Tongue (tissue), 1 donor: ENCODE measurements at regions not wholly inside any gene's neighbourhood (a gene's known extent, or its start where the extent isn't known, plus 50 kb on each side); places are given as distances from the start of the nearest gene placed in this dataset.
"Not testable (repeated sequence)": the region's sequence is repeated elsewhere in the genome, so short reads cannot be mapped to it uniquely, and the experiment has no call there.

ENCODE experiments used
- DNase-seq: peaks from one replicate; pipeline ENCODE4 v3.0.0-alpha.2; 2015

- DNase-seq, result no peak
Observed at GRCh38 chr17:33947762-33948161, 307.3 kb upstream of the CCL2 start.

GRCh38 chr17:33948309-33948708 lies 306.8 kb upstream of the CCL2 start:
- no peak for DNase-seq

GRCh38 chr17:33949100-33949499 lies 306.0 kb upstream of the CCL2 start:
- no peak for DNase-seq

- DNase-seq, result no peak
Observed at GRCh38 chr17:33950061-33950460, 305.0 kb upstream of the CCL2 start.

GRCh38 chr17:33952425-33952824 lies 302.7 kb upstream of the CCL2 start:
- DNase-seq, result no peak

GRCh38 chr17:33954597-33954996 lies 300.5 kb upstream of the CCL2 start:
- no peak for DNase-seq

- peak; percentile 39 for DNase-seq
Observed at GRCh38 chr17:33955461-33955860, 299.6 kb upstream of the CCL2 start.

- DNase-seq, result not testable (repeated sequence)
Observed at GRCh38 chr17:33959098-33959497, 296.0 kb upstream of the CCL2 start.

- DNase-seq, result no peak
Observed at GRCh38 chr17:33962857-33963655, 292.0 kb upstream of the CCL2 start.

GRCh38 chr17:33964344-33964979 lies 290.6 kb upstream of the CCL2 start:
- DNase-seq, result no peak

- no peak for DNase-seq
Observed at GRCh38 chr17:33966410-33967059, 288.6 kb upstream of the CCL2 start.

- DNase-seq, result no peak
Observed at GRCh38 chr17:33967608-33968349, 287.3 kb upstream of the CCL2 start.

GRCh38 chr17:33968350-33969044 lies 286.6 kb upstream of the CCL2 start:
- DNase-seq, result no peak

- no peak for DNase-seq
Observed at GRCh38 chr17:33970279-33970678, 284.8 kb upstream of the CCL2 start.

GRCh38 chr17:33972763-33973162 lies 282.3 kb upstream of the CCL2 start:
- DNase-seq, result no peak

GRCh38 chr17:33973491-33973890 lies 281.6 kb upstream of the CCL2 start:
- DNase-seq, result peak; percentile 44

GRCh38 chr17:33974276-33974675 lies 280.8 kb upstream of the CCL2 start:
- no peak for DNase-seq

GRCh38 chr17:33976831-33977230 lies 278.3 kb upstream of the CCL2 start:
- peak; percentile 74 for DNase-seq

GRCh38 chr17:33977729-33978514 lies 277.2 kb upstream of the CCL2 start:
- DNase-seq, result peak; percentile 51

GRCh38 chr17:33978889-33979288 lies 276.2 kb upstream of the CCL2 start:
- peak; percentile 36 for DNase-seq

- DNase-seq, result no peak
Observed at GRCh38 chr17:33980193-33980592, 274.9 kb upstream of the CCL2 start.
